Activated T-cell treated with anti-CD3 and anti-CD28 coated beads for 48 hours (primary cell): ENCODE measurements at regions not wholly inside any gene's neighbourhood (a gene's known extent, or its start where the extent isn't known, plus 50 kb on each side); places are given as distances from the start of the nearest gene placed in this dataset.

Experiments
- DNase-seq: peaks from one replicate; pipeline ENCODE4 v3.0.0-alpha.2; 2020; ENCODE audit warnings: low read depth

- no peak for DNase-seq
Observed at GRCh38 chr18:67589325-67589724, 72.8 kb upstream of the DSEL start.

- no peak for DNase-seq
Observed at GRCh38 chr18:67586101-67586500, 69.6 kb upstream of the DSEL start.

- DNase-seq: no peak
Observed at GRCh38 chr18:67583621-67584020, 67.1 kb upstream of the DSEL start.

GRCh38 chr18:67582488-67582887 is 66.0 kb upstream of the DSEL start:
- DNase-seq: no peak

- DNase-seq: no peak
Observed at GRCh38 chr18:67581178-67581577, 64.7 kb upstream of the DSEL start.

- DNase-seq: no peak
Observed at GRCh38 chr18:67577386-67577785, 60.9 kb upstream of the DSEL start.

GRCh38 chr18:67574749-67575148 is 58.2 kb upstream of the DSEL start:
- no peak for DNase-seq

- no peak for DNase-seq
Observed at GRCh38 chr18:67568166-67568565, 51.6 kb upstream of the DSEL start.
